ENCODE measurements at regions not wholly inside any gene's neighbourhood (a gene's known extent, or its start where the extent isn't known, plus 50 kb on each side); places are given as distances from the start of the nearest gene placed in this dataset.

DNA sequence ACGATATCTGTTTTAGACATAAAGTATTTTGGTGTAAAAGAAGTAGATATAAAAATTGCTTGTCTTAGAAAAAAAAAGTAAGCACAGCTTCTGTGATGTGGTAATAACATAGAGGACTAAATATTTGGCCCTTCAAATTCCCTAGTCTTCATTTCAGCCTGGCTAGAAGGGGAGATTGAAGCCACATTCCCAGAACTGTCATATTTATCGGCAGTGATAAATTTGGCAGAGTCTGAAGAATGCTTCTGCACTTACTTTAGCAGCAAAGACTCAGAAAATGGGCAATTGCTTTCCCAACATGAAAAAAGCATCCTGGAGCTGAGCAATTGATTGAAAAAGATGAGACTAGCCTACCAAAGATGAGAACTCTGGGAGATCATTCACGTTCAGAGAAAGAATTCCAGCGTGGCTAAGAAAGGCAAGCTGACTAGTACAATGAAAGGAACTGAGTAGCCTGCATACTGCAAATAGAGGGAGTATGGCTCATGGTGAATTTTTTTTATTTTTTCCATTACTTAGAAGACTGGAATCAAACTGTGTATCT is 278.7 kb upstream of the KLHL29 start:
- Histone ChIP-seq H3K27ac (no peak overlapping the region), H3K4me3 (no peak overlapping the region), H3K9me3 (no peaks in the 10 kb centered on the region), H3K36me3 (no peaks in the 10 kb centered on the region), H3K27me3 (no peaks in the 10 kb centered on the region), H3K4me1 (ENCODE audit: insufficient read depth) (no peaks in the 10 kb centered on the region)
- TF ChIP-seq POLR2A (IDR thresholded peaks at IDR 0.05) (no peak), EP300 (IDR thresholded peaks at IDR 0.05) (no peak)
- TF ChIP-seq, protein P1, sequence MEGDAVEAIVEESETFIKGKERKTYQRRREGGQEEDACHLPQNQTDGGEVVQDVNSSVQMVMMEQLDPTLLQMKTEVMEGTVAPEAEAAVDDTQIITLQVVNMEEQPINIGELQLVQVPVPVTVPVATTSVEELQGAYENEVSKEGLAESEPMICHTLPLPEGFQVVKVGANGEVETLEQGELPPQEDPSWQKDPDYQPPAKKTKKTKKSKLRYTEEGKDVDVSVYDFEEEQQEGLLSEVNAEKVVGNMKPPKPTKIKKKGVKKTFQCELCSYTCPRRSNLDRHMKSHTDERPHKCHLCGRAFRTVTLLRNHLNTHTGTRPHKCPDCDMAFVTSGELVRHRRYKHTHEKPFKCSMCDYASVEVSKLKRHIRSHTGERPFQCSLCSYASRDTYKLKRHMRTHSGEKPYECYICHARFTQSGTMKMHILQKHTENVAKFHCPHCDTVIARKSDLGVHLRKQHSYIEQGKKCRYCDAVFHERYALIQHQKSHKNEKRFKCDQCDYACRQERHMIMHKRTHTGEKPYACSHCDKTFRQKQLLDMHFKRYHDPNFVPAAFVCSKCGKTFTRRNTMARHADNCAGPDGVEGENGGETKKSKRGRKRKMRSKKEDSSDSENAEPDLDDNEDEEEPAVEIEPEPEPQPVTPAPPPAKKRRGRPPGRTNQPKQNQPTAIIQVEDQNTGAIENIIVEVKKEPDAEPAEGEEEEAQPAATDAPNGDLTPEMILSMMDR (IDR thresholded peaks at IDR 0.05) = no peak
- WGBS, 3 donors = 33 to 42% (median 39%) methylated on average over 4 of the region's 4 CpGs
- DNase-seq = no peak
- intact Hi-C loops (cut with DNase I) = no loop called here

DNA sequence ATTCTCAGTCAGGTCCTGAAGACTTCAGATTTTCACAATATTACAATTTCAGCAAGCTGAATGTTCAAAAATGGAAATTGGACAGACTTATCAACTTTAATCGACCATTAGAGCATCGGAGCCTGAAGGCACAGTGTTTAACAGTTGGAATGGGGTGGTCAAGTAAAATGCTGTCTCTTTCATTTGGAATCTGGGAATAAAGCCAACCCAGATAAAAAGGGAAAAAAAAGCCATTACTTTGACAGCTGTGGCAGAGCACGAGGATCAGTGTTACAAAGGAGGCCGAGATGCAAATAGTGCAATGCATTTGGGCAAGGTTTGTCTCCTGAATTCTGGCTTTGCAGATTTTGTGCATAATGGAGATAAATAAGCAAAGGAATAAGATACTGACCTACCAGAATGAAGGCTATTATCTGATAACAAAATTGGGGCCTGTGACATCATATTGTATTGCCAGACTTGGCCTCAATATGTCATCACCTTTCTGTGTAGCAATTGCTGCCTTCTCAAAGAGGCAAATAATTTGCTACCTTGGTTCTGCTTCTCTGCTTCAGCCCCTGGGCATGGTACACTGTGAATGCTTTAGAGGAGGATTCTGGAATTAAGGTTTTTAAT is 277.5 kb upstream of the KLHL29 start:
- DNase-seq = no peak

DNA sequence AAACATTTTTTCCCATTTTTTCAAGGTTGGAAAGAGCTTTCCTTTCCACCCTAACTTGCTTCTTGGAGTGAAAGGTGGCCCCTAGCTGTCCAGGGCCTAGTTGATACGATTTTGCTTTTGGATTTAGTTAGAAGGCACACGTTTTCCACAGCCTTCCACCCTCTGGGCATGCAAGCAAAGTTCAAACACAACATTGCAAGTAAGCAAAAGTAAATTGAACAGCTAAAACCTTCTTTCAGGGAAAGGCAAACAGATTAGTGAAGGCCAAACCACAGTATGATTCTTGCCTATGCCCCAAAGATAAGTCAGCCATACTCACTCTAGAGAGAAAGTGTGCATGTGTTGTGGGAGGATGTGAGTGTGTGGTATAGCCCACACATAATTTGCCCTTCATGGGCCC is 273.7 kb upstream of the KLHL29 start:
- Histone ChIP-seq H3K4me3 (no peak overlapping the region), H3K36me3 (no peaks in the 10 kb centered on the region), H3K4me1 (ENCODE audit: insufficient read depth) (no peaks in the 10 kb centered on the region), H3K27me3 (no peaks in the 10 kb centered on the region), H3K27ac (no peak overlapping the region), H3K9me3 (no peaks in the 10 kb centered on the region)
- DNase-seq = no peak
- 36 to 52% (median 41%) methylated on average over 2 of the region's 2 CpGs for WGBS, 3 donors
- intact Hi-C loops (cut with DNase I) = no loop called here
- TF ChIP-seq, protein P1 (IDR thresholded peaks at IDR 0.05) = no peak

More for the DNA sequence above, 277.5 kb upstream of the KLHL29 start:
- Histone ChIP-seq H3K4me1 (ENCODE audit: insufficient read depth) (no peaks in the 10 kb centered on the region), H3K4me3 (no peak overlapping the region), H3K27ac (no peak overlapping the region), H3K36me3 (no peaks in the 10 kb centered on the region), H3K9me3 (no peaks in the 10 kb centered on the region), H3K27me3 (no peaks in the 10 kb centered on the region)
- 26 to 34% (median 29%) methylated on average over 4 of the region's 4 CpGs for WGBS, 3 donors
- intact Hi-C loops (cut with DNase I) = no loop called here
- TF ChIP-seq EP300 (IDR thresholded peaks at IDR 0.05) = no peak
- TF ChIP-seq, protein P1 (IDR thresholded peaks at IDR 0.05) = no peak
- TF ChIP-seq POLR2A (IDR thresholded peaks at IDR 0.05) = no peak

- no peak for DNase-seq
- H3K4me3 ChIP-seq = no peak overlapping the region
- intact Hi-C loops (cut with DNase I) = no loop called here
- H3K27ac ChIP-seq = no peak overlapping the region
- H3K36me3 ChIP-seq = no peaks in the 10 kb centered on the region
- H3K4me1 ChIP-seq (ENCODE audit: insufficient read depth) = no peaks in the 10 kb centered on the region
- TF ChIP-seq POLR2A (IDR thresholded peaks at IDR 0.05) (no peak), EP300 (IDR thresholded peaks at IDR 0.05) (no peak)
- TF ChIP-seq, protein P1 (IDR thresholded peaks at IDR 0.05) = no peak
- H3K27me3 ChIP-seq = no peaks in the 10 kb centered on the region
- no peaks in the 10 kb centered on the region for H3K9me3 ChIP-seq
- WGBS, 3 donors = 84 to 91% (median 87%) methylated on average over 6 of the region's 6 CpGs
Measured at GRCh38 chr2:23112517-23112916, 272.5 kb upstream of the KLHL29 start.

Measured in ovary (tissue), 7 donors.